ENCODE measurements at regions not wholly inside any gene's neighbourhood (a gene's known extent, or its start where the extent isn't known, plus 50 kb on each side); places are given as distances from the start of the nearest gene placed in this dataset.

DNA sequence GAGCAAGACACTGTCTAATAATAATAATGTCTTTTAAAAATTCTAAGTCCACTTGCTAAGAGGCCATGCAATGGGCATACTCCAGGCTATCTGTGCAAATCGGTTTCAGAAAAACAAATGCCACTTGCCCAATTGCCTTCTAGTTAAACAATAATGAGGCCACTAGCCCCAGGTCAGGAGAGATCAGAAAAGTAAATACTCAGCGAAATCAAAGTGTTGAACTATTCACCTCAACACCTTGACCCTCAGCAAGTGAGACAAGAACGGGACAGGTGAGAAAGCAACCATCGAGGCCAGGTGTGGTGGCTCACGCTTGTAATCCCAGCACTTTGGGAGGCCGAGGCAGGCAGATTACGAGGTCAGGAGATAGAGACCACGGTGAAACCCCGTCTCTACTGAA lies 72.3 kb upstream of the SYN3 start (continued):
- TF ChIP-seq ZNF598 (CRISPR knock-in tag; IDR thresholded peaks at IDR 0.05; ENCODE audit: borderline replicate concordance), result no peak
- TF ChIP-seq, protein P1, sequence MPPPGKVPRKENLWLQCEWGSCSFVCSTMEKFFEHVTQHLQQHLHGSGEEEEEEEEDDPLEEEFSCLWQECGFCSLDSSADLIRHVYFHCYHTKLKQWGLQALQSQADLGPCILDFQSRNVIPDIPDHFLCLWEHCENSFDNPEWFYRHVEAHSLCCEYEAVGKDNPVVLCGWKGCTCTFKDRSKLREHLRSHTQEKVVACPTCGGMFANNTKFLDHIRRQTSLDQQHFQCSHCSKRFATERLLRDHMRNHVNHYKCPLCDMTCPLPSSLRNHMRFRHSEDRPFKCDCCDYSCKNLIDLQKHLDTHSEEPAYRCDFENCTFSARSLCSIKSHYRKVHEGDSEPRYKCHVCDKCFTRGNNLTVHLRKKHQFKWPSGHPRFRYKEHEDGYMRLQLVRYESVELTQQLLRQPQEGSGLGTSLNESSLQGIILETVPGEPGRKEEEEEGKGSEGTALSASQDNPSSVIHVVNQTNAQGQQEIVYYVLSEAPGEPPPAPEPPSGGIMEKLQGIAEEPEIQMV (CRISPR knock-in tag; IDR thresholded peaks at IDR 0.05; ENCODE audit: low read depth), result no peak
- TF ChIP-seq ZNF33B (CRISPR knock-in tag; IDR thresholded peaks at IDR 0.05), result no peak
- TF ChIP-seq, protein P2, sequence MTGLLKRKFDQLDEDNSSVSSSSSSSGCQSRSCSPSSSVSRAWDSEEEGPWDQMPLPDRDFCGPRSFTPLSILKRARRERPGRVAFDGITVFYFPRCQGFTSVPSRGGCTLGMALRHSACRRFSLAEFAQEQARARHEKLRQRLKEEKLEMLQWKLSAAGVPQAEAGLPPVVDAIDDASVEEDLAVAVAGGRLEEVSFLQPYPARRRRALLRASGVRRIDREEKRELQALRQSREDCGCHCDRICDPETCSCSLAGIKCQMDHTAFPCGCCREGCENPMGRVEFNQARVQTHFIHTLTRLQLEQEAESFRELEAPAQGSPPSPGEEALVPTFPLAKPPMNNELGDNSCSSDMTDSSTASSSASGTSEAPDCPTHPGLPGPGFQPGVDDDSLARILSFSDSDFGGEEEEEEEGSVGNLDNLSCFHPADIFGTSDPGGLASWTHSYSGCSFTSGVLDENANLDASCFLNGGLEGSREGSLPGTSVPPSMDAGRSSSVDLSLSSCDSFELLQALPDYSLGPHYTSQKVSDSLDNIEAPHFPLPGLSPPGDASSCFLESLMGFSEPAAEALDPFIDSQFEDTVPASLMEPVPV (CRISPR knock-in tag; IDR thresholded peaks at IDR 0.05), result no peak
- 0 out of 2 replicates have a peak, but pooled peaks have one; percentile 35 for TF ChIP-seq HNF4G (IDR thresholded peaks at IDR 0.05; ENCODE audit: borderline replicate concordance, low read depth, low read length)
- TF ChIP-seq HNF4G (CRISPR knock-in tag; IDR thresholded peaks at IDR 0.05; ENCODE audit: borderline replicate concordance, low read depth), result no peak
- no peak for TF ChIP-seq CAMTA2 (CRISPR knock-in tag; IDR thresholded peaks at IDR 0.05; ENCODE audit: borderline replicate concordance)
- TF ChIP-seq, protein P3, sequence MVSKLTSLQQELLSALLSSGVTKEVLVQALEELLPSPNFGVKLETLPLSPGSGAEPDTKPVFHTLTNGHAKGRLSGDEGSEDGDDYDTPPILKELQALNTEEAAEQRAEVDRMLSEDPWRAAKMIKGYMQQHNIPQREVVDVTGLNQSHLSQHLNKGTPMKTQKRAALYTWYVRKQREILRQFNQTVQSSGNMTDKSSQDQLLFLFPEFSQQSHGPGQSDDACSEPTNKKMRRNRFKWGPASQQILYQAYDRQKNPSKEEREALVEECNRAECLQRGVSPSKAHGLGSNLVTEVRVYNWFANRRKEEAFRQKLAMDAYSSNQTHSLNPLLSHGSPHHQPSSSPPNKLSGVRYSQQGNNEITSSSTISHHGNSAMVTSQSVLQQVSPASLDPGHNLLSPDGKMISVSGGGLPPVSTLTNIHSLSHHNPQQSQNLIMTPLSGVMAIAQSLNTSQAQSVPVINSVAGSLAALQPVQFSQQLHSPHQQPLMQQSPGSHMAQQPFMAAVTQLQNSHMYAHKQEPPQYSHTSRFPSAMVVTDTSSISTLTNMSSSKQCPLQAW (CRISPR knock-in tag; IDR thresholded peaks at IDR 0.05), result peak; percentile 86
- TF ChIP-seq XBP1 (CRISPR knock-in tag; IDR thresholded peaks at IDR 0.05), result no peak
- TF ChIP-seq, protein P4, sequence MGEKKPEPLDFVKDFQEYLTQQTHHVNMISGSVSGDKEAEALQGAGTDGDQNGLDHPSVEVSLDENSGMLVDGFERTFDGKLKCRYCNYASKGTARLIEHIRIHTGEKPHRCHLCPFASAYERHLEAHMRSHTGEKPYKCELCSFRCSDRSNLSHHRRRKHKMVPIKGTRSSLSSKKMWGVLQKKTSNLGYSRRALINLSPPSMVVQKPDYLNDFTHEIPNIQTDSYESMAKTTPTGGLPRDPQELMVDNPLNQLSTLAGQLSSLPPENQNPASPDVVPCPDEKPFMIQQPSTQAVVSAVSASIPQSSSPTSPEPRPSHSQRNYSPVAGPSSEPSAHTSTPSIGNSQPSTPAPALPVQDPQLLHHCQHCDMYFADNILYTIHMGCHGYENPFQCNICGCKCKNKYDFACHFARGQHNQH (CRISPR knock-in tag; IDR thresholded peaks at IDR 0.05), result 0 out of 2 replicates have a peak, but pooled peaks have one; percentile 42
- TF ChIP-seq MAFK (conservative IDR thresholded peaks at IDR 0.05 in 1 of 2, IDR thresholded peaks at IDR 0.05 in 1 of 2; ENCODE audit: low read length in 2 of 2), result peak; percentile 51 to 73; a peak in 3 of 4 replicates
- TF ChIP-seq, protein P5, sequence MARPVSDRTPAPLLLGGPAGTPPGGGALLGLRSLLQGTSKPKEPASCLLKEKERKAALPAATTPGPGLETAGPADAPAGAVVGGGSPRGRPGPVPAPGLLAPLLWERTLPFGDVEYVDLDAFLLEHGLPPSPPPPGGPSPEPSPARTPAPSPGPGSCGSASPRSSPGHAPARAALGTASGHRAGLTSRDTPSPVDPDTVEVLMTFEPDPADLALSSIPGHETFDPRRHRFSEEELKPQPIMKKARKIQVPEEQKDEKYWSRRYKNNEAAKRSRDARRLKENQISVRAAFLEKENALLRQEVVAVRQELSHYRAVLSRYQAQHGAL (CRISPR knock-in tag; IDR thresholded peaks at IDR 0.05; ENCODE audit: not compliant biosample characterization), result no peak
- TF ChIP-seq ZNF367 (CRISPR knock-in tag; IDR thresholded peaks at IDR 0.05; ENCODE audit: borderline replicate concordance), result no peak
- peak; percentile 79 for TF ChIP-seq SKI (IDR thresholded peaks at IDR 0.05; ENCODE audit: partially characterized antibody)
- no peak for TF ChIP-seq ZBTB1 (CRISPR knock-in tag; IDR thresholded peaks at IDR 0.05; ENCODE audit: borderline replicate concordance)
- no peak for TF ChIP-seq SIN3A (IDR thresholded peaks at IDR 0.05; ENCODE audit: borderline replicate concordance, low read depth, low read length)
- peak; percentile 71; the same call in 1 of the 2 replicates for TF ChIP-seq SALL1 (CRISPR knock-in tag; IDR thresholded peaks at IDR 0.05)
- TF ChIP-seq MZF1 (CRISPR knock-in tag; IDR thresholded peaks at IDR 0.05; ENCODE audit: borderline replicate concordance), result no peak
- TF ChIP-seq NONO (IDR thresholded peaks at IDR 0.05), result no peak
- TF ChIP-seq NONO (CRISPR knock-in tag; conservative IDR thresholded peaks at IDR 0.05), result 0 out of 2 replicates have a peak, but pooled peaks have one; percentile 35
- no peak for TF ChIP-seq JUN (CRISPR knock-in tag; IDR thresholded peaks at IDR 0.05)

Measured in HepG2 (cell line).